ENCODE measurements at regions not wholly inside any gene's neighbourhood (a gene's known extent, or its start where the extent isn't known, plus 50 kb on each side); places are given as distances from the start of the nearest gene placed in this dataset.
A peak's percentile ranks its signal among the peaks of the same experiment; 100 is the strongest.
"Not testable (repeated sequence)": the region's sequence is repeated elsewhere in the genome, so short reads cannot be mapped to it uniquely, and the experiment has no call there.

DNA sequence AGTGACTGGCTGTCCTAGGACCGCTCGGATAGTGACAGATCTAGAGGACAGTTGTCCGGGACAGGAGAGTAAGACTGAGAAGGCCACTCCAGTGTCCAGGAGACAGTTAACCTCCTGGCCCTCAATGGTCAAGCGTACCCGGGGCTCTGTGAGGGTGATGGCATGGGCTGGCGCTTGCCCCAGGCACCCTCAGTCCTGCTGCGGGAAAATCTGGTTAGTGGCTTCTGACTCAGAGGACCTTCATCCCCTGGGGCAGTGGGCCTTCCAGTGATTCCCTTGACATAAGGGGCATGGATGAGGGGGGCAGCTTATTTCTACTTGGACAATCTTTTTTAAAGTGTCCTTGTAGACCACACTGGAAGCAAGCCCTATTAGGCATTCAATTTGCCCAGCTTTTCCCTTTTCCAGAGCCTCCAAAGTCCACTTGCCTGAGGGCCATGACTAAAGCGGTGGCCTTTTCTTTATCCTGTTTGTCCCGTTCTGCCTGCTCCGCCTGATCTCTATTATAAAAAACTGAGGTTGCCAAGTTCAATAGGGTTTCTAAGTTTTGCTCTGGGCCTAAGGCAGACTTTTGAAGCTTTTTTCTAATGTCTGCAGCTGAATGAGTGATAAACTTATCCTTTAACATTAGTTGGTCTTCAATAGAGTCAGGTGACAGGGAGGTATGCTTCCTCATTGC lies 139.8 kb downstream of the COX18 start:
- H3K27ac Mint-ChIP-seq; H3K27me3 Mint-ChIP-seq (ENCODE audit: low read depth); ATAC-seq (replicated peaks in 1 of 2); H3K9me3 Mint-ChIP-seq; H3K4me3 Mint-ChIP-seq; H3K4me1 Mint-ChIP-seq (ENCODE audit: low read depth); DNase-seq; H3K36me3 Mint-ChIP-seq (ENCODE audit: insufficient read depth in 2 of 2): not testable (repeated sequence)

DNA sequence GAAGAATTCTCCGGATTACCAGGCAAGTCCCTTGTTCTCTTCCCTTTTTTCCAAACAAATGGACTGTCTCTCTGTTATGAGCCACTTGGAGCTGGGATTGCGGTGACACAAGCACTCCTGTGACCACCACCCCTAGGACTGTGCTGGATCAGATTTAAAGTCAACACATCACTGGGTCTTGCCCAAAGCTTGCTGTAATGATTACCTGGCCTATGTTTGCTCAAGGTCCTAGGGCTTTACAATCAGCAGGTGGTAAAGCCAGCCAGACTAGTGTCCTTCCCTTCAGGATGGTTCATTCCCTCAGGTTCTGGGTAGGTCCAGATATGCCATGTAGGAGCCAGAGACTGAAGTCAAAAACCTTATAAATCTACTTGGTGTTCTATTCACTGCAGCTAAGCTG lies 144.7 kb downstream of the COX18 start:
- no peak overlapping the region for H3K4me3 Mint-ChIP-seq
- H3K27ac Mint-ChIP-seq = no peak overlapping the region
- no peak for ATAC-seq (replicated peaks in 1 of 2)
- H3K9me3 Mint-ChIP-seq = peaks cover 0 to 10% of the 10 kb centered on the region in 2 donors
- H3K4me1 Mint-ChIP-seq (ENCODE audit: low read depth) = no peaks in the 10 kb centered on the region
- DNase-seq = no peak
- peaks cover 6% of the 10 kb centered on the region for H3K27me3 Mint-ChIP-seq (ENCODE audit: low read depth)
- no peaks in the 10 kb centered on the region for H3K36me3 Mint-ChIP-seq (ENCODE audit: insufficient read depth in 2 of 2)

DNA sequence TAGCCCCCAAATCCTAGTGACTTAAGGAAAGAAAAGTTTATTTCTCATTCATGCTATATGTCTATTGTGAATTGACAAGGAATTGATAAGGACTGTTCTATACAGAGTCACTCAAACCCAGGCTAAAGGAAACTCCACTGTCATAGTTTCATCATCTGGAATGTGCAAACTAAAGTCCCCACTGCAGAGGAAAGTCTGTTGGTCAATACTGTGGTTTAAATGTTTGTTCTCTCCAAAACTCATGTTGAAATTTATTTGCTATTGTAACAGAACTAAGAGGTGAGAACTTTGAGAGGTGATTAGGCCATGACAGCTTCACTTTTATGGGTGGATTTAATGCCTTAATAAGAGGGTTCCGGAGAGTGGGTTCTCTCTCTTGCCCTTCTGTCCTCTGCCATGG lies 149.6 kb downstream of the COX18 start:
- H3K9me3 Mint-ChIP-seq = peaks cover 0 to 2% of the 10 kb centered on the region in 2 donors
- peaks cover 6% of the 10 kb centered on the region for H3K27me3 Mint-ChIP-seq (ENCODE audit: low read depth)
- ATAC-seq (replicated peaks in 1 of 2) = no peak
- H3K36me3 Mint-ChIP-seq (ENCODE audit: insufficient read depth in 2 of 2) = no peaks in the 10 kb centered on the region
- H3K4me1 Mint-ChIP-seq (ENCODE audit: low read depth) = no peaks in the 10 kb centered on the region
- no peak for DNase-seq
- no peak overlapping the region for H3K4me3 Mint-ChIP-seq
- no peak overlapping the region for H3K27ac Mint-ChIP-seq

DNA sequence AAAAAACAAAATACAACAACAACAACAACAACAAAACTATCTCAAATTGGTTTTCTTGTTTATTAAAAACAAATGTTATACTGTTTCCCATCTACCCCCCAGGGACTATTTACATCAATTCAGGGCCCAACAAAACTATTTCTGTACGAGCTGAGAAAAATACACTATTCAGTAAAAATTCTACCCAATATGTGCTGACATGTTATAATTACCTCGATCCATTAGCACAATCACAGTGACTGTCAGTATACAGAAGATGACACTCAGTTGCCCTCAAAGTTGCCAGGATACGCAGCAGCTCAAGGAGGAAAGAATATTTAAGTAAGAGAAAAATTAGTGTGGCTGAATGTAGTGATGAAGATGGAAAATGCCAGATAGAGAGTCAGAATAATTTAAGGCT lies 150.1 kb downstream of the COX18 start:
- DNase-seq (no peak), ATAC-seq (replicated peaks in 1 of 2) (no peak)
- no peak overlapping the region for H3K27ac Mint-ChIP-seq
- no peaks in the 10 kb centered on the region for H3K36me3 Mint-ChIP-seq (ENCODE audit: insufficient read depth in 2 of 2)
- peaks cover 0 to 2% of the 10 kb centered on the region in 2 donors for H3K9me3 Mint-ChIP-seq
- no peak overlapping the region for H3K4me3 Mint-ChIP-seq
- H3K27me3 Mint-ChIP-seq (ENCODE audit: low read depth) = peaks cover 6% of the 10 kb centered on the region
- H3K4me1 Mint-ChIP-seq (ENCODE audit: low read depth) = no peaks in the 10 kb centered on the region

DNA sequence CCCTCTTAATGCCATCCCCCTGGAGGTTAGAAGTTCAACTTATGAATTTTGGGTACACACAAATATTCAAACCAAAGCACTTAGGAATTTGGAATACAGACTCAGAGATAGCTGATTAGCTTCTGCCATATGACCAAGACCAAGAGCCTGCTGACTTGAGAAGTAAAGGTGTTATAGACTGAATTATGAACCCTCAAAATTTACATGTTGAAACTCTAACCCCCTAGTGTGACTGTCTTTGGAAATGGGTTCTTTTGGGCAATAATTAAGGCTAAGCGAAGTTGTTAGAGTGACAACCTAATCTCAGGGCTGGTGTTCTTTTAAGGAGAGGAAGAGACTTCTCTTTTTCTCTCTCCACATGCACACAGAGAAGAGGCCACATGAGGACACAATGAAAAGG lies 151.2 kb downstream of the COX18 start:
- Mint-ChIP-seq H3K27me3 (ENCODE audit: low read depth) (no peaks in the 10 kb centered on the region), H3K36me3 (ENCODE audit: insufficient read depth in 2 of 2) (no peaks in the 10 kb centered on the region), H3K27ac (no peak overlapping the region), H3K4me1 (ENCODE audit: low read depth) (no peaks in the 10 kb centered on the region), H3K4me3 (no peak overlapping the region), H3K9me3 (no peaks in the 10 kb centered on the region)
- no peak for ATAC-seq (replicated peaks in 1 of 2)
- DNase-seq = no peak

DNA sequence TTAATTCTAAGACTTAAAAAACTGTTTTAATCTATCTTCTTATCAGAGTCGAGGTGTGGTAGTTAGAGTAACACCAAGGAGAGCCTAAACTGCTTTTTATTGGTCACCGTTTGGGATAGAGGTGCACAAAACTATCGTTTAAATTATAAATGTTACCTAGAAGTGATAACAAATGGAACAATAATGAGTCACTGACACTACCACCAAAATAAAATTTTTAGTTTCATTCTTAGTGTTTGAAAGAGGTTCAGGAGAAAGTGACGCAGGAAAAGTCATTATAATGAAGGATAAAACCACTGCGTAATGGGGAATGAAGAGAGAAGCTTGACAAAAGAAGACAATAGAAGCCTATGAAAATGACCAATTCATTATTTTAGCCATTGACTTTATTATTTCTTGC lies 158.2 kb downstream of the COX18 start:
- peaks cover 24% of the 10 kb centered on the region for H3K27me3 Mint-ChIP-seq (ENCODE audit: low read depth)
- H3K9me3 Mint-ChIP-seq = no peaks in the 10 kb centered on the region
- no peaks in the 10 kb centered on the region for H3K36me3 Mint-ChIP-seq (ENCODE audit: insufficient read depth in 2 of 2)
- H3K4me1 Mint-ChIP-seq (ENCODE audit: low read depth) = no peaks in the 10 kb centered on the region
- H3K27ac Mint-ChIP-seq = no peak overlapping the region
- no peak for DNase-seq
- H3K4me3 Mint-ChIP-seq = no peak overlapping the region
- ATAC-seq (replicated peaks in 1 of 2) = peak in 1 of 2 donors; percentile 45

DNA sequence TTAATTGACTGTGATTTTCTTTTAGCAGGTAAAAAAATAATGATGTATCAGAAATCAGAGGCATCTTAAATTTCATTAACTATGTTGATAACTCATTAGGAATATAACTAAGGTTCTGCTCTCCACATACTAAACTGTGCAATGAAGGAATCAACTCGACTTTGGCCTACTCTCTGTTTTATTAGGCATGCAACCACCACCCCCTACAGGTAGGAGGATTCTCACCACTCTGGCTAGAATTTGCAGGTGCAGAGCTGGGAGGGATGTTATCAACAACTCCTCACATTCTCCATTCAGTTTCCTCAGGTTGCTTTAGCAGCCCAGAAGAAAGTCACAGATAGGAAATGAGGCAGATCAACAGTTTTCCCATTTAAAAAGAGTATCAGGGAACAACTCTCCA lies 160.1 kb downstream of the COX18 start:
- H3K36me3 Mint-ChIP-seq (ENCODE audit: insufficient read depth in 2 of 2) = no peaks in the 10 kb centered on the region
- DNase-seq = no peak
- no peak for ATAC-seq (replicated peaks in 1 of 2)
- H3K4me3 Mint-ChIP-seq = no peak overlapping the region
- peaks cover 24% of the 10 kb centered on the region for H3K27me3 Mint-ChIP-seq (ENCODE audit: low read depth)
- H3K27ac Mint-ChIP-seq = no peak overlapping the region
- no peaks in the 10 kb centered on the region for H3K4me1 Mint-ChIP-seq (ENCODE audit: low read depth)
- peaks cover 0 to 2% of the 10 kb centered on the region in 2 donors for H3K9me3 Mint-ChIP-seq

DNA sequence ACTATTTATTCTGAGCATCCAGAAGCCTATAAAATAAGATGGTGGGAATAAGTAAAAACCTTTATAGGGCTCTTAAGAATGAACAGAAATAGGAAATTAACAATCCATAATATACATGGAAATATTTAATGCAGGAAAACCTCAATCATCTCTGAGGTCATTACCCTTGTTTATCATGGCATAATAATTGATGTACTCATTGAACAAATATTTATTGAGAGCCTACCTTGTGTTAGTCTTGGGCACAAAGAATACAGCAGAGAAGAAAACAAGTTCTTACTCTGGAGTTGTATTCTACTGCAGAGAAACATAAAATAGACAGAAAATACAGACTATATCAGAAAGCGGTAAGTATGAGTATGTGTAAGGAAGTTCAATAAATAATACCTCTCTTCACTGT lies 167.2 kb downstream of the COX18 start:
- no peak for DNase-seq
- H3K4me1 Mint-ChIP-seq (ENCODE audit: low read depth) = no peaks in the 10 kb centered on the region
- peaks cover 0 to 2% of the 10 kb centered on the region in 2 donors for H3K9me3 Mint-ChIP-seq
- H3K27me3 Mint-ChIP-seq (ENCODE audit: low read depth) = no peaks in the 10 kb centered on the region
- no peaks in the 10 kb centered on the region for H3K36me3 Mint-ChIP-seq (ENCODE audit: insufficient read depth in 2 of 2)
- no peak overlapping the region for H3K27ac Mint-ChIP-seq
- no peak overlapping the region for H3K4me3 Mint-ChIP-seq
- ATAC-seq (replicated peaks in 1 of 2) = no peak

DNA sequence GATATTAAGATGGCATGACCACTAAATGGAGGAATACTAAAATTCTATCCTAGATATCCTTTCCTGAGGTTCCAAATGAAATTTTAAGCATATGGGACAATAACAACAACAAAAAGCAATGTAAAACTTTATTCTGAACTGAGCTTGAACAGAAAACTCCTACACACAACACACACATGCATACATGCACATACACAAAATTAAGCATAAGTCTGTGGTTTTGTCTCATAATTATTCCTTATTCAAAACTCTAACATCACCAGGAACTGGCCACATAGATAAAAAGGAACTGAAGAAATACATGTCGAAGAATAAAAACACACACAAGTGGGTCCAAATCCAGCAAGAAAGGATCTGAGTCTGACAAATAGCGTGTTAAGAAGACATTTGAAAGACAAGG lies 168.0 kb downstream of the COX18 start:
- H3K36me3 Mint-ChIP-seq (ENCODE audit: insufficient read depth in 2 of 2) = no peaks in the 10 kb centered on the region
- H3K4me1 Mint-ChIP-seq (ENCODE audit: low read depth) = no peaks in the 10 kb centered on the region
- peaks cover 0 to 3% of the 10 kb centered on the region in 2 donors for H3K9me3 Mint-ChIP-seq
- H3K27me3 Mint-ChIP-seq (ENCODE audit: low read depth) = no peaks in the 10 kb centered on the region
- DNase-seq (no peak), ATAC-seq (replicated peaks in 1 of 2) (no peak)
- H3K27ac Mint-ChIP-seq = no peak overlapping the region
- H3K4me3 Mint-ChIP-seq = no peak overlapping the region

DNA sequence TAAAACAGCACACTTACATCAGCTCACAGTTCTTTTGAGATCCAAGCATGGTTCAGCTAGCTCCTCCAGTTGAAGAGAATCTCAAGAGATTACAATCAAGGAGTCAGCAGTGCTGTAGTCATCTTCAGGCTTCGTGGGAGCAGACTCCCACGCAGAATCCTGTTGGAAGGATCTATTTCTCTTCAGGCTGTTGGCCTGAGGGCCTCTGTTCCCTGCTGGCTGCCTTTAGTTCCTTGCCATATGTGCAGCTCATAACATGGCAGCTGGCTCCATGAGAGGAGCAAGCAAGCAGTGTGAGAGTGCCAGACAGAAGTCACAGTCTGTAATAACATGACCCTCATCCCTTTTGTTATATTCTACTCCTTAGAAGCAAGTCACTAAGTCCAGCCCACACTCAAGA lies 168.6 kb downstream of the COX18 start:
- peaks cover 0 to 3% of the 10 kb centered on the region in 2 donors for H3K9me3 Mint-ChIP-seq
- no peaks in the 10 kb centered on the region for H3K36me3 Mint-ChIP-seq (ENCODE audit: insufficient read depth in 2 of 2)
- H3K27me3 Mint-ChIP-seq (ENCODE audit: low read depth) = peaks cover under 1% of the 10 kb centered on the region
- H3K27ac Mint-ChIP-seq = no peak overlapping the region
- no peaks in the 10 kb centered on the region for H3K4me1 Mint-ChIP-seq (ENCODE audit: low read depth)
- ATAC-seq (replicated peaks in 1 of 2) (no peak), DNase-seq (no peak)
- H3K4me3 Mint-ChIP-seq = no peak overlapping the region

DNA sequence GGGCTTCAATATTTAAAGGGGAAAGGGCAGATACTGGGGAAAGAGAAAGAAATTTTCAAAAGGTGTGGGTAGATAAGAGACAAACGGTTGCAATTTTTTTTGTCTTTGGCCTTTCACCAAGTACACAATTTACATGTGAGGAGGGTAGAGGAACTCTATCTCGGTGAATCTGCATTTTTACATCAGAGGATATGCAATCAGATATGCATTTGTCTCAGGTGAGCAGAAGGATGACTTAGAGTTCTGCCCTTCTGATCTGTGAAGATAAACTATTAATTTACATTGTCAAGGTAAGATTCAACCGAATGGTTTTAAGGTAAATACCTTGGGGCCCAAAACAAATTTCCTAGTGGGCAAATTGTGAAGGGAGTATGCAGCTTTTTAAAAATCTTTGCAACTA lies 169.9 kb downstream of the COX18 start:
- Mint-ChIP-seq H3K9me3 (peaks cover 0 to 1% of the 10 kb centered on the region in 2 donors), H3K27ac (no peak overlapping the region), H3K4me3 (no peak overlapping the region), H3K36me3 (ENCODE audit: insufficient read depth in 2 of 2) (no peaks in the 10 kb centered on the region), H3K27me3 (ENCODE audit: low read depth) (peaks cover 6% of the 10 kb centered on the region), H3K4me1 (ENCODE audit: low read depth) (no peaks in the 10 kb centered on the region)
- DNase-seq = no peak
- no peak for ATAC-seq (replicated peaks in 1 of 2)

DNA sequence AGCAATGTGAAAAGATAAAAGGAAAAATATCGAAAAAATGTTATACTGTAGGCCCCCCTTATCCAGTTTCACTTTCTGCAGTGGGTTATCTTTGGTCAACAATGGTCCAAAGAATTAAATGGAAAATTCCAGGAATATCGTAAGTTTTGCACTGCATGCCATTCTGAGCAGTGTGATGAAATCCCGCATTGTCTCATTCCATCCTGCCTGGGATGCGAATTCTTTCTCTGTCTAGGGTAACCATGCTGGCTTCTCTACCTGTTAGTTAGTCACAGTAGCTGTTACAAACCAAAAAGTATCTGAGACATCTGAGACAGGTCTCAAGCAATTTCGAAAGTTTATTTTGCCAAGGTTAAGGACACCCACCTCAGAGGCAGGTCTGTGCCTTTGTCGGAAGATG lies 170.3 kb downstream of the COX18 start:
- H3K36me3 Mint-ChIP-seq (ENCODE audit: insufficient read depth in 2 of 2) = no peaks in the 10 kb centered on the region
- DNase-seq = no peak
- H3K4me1 Mint-ChIP-seq (ENCODE audit: low read depth) = no peaks in the 10 kb centered on the region
- peaks cover 8% of the 10 kb centered on the region for H3K27me3 Mint-ChIP-seq (ENCODE audit: low read depth)
- H3K9me3 Mint-ChIP-seq = peaks cover 0 to 1% of the 10 kb centered on the region in 2 donors
- no peak overlapping the region for H3K27ac Mint-ChIP-seq
- no peak overlapping the region for H3K4me3 Mint-ChIP-seq
- no peak for ATAC-seq (replicated peaks in 1 of 2)

DNA sequence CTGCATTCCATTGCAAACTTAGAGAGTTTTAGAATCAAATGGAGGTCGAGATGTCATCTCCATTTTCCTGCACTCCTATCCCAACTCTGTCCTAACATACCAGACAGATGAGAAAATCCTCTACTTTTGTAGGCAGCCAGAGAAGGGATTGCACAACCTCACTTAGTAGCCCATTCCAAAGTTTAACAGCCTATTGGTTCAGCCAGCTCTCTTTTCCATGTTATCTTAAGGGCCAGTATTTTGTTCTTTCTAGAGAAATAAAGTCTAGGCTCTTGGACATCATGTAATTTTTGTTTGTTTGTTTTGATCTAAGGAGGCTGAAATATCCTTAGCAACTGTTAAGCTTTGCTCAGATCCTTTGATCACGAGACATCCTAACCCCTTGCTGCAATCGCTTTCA lies 173.0 kb downstream of the COX18 start:
- Mint-ChIP-seq H3K36me3 (ENCODE audit: insufficient read depth in 2 of 2) (no peaks in the 10 kb centered on the region), H3K27me3 (ENCODE audit: low read depth) (peaks cover 28% of the 10 kb centered on the region), H3K4me3 (no peak overlapping the region), H3K9me3 (peaks cover 0 to 1% of the 10 kb centered on the region in 2 donors), H3K4me1 (ENCODE audit: low read depth) (no peaks in the 10 kb centered on the region), H3K27ac (no peak overlapping the region)
- no peak for ATAC-seq (replicated peaks in 1 of 2)
- no peak for DNase-seq

DNA sequence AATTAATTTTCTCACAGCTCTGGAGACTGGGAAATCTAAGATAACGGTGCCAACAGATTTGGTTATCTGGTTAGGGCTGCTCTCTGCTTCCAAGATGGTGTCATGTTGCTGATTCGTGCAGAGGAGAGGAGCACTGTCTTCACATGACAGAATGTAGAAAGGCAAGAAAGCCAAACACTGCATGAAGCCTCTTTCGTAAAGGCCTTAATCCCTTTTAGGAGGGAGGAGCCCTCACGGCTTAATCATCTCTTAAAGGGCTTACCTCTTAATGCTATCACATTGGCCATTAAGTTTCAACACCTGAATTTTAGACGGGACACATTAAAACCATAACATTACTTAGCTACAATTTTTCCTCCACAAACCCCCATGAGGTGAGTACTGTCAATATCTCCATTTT lies 174.1 kb downstream of the COX18 start:
- Mint-ChIP-seq H3K36me3 (ENCODE audit: insufficient read depth in 2 of 2) (no peaks in the 10 kb centered on the region), H3K9me3 (peaks cover 0 to 1% of the 10 kb centered on the region in 2 donors)
- no peak for ATAC-seq (replicated peaks in 1 of 2)

More for the DNA sequence above, 174.1 kb downstream of the COX18 start:
- Mint-ChIP-seq H3K4me1 (ENCODE audit: low read depth) (no peaks in the 10 kb centered on the region), H3K27ac (no peak overlapping the region), H3K4me3 (no peak overlapping the region), H3K27me3 (ENCODE audit: low read depth) (peaks cover 28% of the 10 kb centered on the region)
- DNase-seq = no peak
